Panc1 (cell line): ENCODE measurements at regions not wholly inside any gene's neighbourhood (a gene's known extent, or its start where the extent isn't known, plus 50 kb on each side); places are given as distances from the start of the nearest gene placed in this dataset.

Experiments used
- CTCF ChIP-seq: fragments of 450-650 bp; IDR thresholded peaks from 2 replicates; pipeline ENCODE4 v1.5.1; 2017; ENCODE audit warnings: mild to moderate bottlenecking
- POLR2AphosphoS5 ChIP-seq: IDR thresholded peaks from 2 replicates; pipeline ENCODE4 v1.6.1; 2012; ENCODE audit warnings: mild to moderate bottlenecking, low read depth, low read length, moderate library complexity
- SIN3A ChIP-seq: IDR thresholded peaks from 2 replicates; pipeline ENCODE4 v1.6.1; 2012; ENCODE audit warnings: low read depth, mild to moderate bottlenecking, low read length, moderate library complexity, borderline replicate concordance; ENCODE audit not compliant: insufficient read depth
- TCF7L2 ChIP-seq: IDR thresholded peaks from 2 replicates; pipeline ENCODE4 v1.6.1; 2011; ENCODE audit warnings: mild to moderate bottlenecking, low read depth, low read length, inconsistent platforms
- TF ChIP-seq, protein P1 (sequence below), 2 experiments: IDR thresholded peaks; 2 replicates each; pipeline ENCODE4 v1.6.1; 2011 to 2012; ENCODE audit warnings: low read depth in 2 of 2, control low read depth in 1 of 2, low read length in 1 of 2, mild to moderate bottlenecking in 1 of 2, moderate library complexity in 1 of 2; ENCODE audit not compliant: insufficient read depth in 1 of 2

GRCh38 chr4:52288212-52288855 is 237.2 kb downstream of the SPATA18 start:
- TF ChIP-seq CTCF: no peak
- no peak for TF ChIP-seq POLR2AphosphoS5
- no peak for TF ChIP-seq TCF7L2
- TF ChIP-seq SIN3A: no peak
- TF ChIP-seq, protein P1, sequence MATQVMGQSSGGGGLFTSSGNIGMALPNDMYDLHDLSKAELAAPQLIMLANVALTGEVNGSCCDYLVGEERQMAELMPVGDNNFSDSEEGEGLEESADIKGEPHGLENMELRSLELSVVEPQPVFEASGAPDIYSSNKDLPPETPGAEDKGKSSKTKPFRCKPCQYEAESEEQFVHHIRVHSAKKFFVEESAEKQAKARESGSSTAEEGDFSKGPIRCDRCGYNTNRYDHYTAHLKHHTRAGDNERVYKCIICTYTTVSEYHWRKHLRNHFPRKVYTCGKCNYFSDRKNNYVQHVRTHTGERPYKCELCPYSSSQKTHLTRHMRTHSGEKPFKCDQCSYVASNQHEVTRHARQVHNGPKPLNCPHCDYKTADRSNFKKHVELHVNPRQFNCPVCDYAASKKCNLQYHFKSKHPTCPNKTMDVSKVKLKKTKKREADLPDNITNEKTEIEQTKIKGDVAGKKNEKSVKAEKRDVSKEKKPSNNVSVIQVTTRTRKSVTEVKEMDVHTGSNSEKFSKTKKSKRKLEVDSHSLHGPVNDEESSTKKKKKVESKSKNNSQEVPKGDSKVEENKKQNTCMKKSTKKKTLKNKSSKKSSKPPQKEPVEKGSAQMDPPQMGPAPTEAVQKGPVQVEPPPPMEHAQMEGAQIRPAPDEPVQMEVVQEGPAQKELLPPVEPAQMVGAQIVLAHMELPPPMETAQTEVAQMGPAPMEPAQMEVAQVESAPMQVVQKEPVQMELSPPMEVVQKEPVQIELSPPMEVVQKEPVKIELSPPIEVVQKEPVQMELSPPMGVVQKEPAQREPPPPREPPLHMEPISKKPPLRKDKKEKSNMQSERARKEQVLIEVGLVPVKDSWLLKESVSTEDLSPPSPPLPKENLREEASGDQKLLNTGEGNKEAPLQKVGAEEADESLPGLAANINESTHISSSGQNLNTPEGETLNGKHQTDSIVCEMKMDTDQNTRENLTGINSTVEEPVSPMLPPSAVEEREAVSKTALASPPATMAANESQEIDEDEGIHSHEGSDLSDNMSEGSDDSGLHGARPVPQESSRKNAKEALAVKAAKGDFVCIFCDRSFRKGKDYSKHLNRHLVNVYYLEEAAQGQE (IDR thresholded peaks at IDR 0.05; ENCODE audit: insufficient read depth in 1 of 2, low read depth in 2 of 2, low read length in 1 of 2): no peak
